Activated CD4-positive, alpha-beta T cell treated with anti-CD3 and anti-CD28 coated beads for 1 hour (primary cell): ENCODE measurements at regions not wholly inside any gene's neighbourhood (a gene's known extent, or its start where the extent isn't known, plus 50 kb on each side); places are given as distances from the start of the nearest gene placed in this dataset.
"Not testable (repeated sequence)": the region's sequence is repeated elsewhere in the genome, so short reads cannot be mapped to it uniquely, and the experiment has no call there.

Experiments used
- DNase-seq: peaks from one replicate; pipeline ENCODE4 v3.0.0-alpha.2; 2020

DNA sequence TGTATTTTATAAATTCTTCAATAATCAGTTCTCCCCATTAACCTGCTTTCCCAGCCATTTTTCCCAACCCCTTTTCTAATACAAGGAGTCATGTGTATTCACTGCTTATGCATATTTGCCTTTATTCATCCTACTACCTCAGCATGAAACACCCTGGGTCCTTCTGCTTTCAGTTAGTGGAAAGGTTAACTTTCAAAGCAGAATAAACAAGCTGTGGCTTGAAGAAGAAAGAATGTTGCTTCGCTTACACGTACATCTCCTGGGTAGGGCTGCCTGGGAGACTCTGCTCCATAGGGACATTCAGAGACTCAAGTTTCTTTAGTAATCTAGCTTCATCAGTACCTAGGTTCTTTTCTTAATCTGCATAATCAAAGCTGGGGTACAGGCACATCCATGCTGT lies 567.8 kb upstream of the SLC10A2 start:
- DNase-seq = no peak

DNA sequence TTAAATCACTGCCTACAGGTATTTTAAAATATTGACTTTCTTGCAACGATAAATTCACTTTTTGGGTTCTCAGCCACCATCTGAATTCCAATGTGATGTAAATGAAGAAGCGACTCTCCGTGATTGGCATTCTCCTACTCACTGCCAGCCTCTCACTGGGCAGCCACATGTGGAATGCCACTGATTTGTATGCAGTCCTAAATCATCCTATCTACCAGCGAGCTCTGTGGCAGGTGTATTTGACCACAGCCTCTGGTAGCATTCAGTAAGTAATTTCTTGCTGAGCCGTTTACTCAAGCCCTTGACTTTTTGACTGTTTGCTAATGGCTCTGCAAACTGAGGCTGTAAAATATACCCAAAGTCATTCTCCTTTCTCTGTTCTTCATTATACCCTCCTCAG lies 559.0 kb upstream of the SLC10A2 start:
- no peak for DNase-seq

DNA sequence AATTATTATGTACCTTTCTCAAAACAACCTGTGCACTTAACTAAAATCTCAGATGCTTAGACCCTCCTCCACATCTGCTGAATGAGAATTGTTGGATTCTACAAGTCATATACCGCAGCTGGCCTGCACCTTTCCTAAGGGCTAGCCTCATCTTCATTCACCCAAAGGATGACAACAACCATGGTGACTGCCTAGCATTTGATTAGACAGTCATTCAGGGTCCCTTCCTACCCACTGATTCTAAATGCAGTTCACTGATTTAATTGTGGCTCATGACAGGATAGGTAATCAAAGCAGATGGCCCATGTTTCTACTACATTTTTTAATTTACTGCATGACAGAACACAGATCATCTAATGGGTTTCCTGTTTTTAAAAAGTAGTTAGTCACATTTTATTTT lies 551.9 kb upstream of the SLC10A2 start:
- no peak for DNase-seq

DNA sequence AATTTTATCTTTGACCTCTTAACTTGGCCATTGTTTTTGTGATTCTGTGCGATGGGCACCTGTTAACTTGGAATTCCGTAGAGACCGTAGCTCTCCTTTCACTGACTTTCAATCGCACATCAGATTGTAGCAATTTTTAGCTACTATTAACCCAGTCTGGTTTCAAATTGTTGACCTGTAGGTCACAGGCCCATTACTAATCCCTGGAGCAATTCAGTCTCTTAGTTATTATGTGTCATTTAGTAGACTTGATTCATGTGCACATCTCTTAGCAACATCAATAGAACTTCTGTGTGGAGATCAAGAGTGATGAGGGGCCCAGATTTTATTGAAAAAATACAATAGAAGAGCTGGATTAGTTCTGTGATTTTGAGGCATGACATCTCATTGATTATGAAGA lies 549.6 kb upstream of the SLC10A2 start:
- DNase-seq = no peak

DNA sequence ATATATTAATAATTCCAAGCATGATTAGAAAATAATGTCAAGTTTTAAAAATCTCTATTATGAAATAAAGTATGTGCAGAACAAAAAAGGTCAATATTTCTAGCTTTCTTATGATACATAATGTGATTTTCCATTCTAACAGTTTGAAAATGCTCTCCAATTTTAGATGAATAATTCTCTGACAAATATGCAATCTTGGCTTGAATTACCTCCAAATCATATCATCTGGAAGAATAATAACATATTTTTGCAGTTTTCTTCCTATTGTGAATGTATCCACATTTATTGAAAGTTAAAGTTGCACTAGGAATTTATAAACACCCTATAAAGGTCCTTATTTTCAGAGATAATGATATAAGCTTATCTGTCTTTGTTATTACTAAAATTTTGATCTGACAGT lies 548.5 kb upstream of the SLC10A2 start:
- DNase-seq = no peak

DNA sequence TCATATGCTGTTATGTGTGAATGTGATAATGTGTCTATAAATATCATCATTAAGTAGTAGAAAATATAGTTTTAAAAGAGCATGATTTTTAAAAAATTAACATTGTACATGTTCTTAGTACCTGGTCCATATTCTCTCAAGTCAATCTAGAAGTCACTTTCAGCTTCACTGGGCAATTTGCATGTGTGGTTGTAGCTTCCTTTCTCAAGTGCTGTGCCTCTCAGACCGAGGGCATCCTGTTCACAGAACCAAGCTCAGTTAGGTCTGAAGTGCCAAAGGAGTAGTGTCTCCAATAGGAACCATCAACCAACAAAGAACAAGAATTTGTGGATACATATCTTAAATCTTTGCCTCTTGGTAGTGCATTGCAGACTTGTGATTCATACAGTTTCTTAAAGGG lies 541.8 kb upstream of the SLC10A2 start:
- DNase-seq = no peak

DNA sequence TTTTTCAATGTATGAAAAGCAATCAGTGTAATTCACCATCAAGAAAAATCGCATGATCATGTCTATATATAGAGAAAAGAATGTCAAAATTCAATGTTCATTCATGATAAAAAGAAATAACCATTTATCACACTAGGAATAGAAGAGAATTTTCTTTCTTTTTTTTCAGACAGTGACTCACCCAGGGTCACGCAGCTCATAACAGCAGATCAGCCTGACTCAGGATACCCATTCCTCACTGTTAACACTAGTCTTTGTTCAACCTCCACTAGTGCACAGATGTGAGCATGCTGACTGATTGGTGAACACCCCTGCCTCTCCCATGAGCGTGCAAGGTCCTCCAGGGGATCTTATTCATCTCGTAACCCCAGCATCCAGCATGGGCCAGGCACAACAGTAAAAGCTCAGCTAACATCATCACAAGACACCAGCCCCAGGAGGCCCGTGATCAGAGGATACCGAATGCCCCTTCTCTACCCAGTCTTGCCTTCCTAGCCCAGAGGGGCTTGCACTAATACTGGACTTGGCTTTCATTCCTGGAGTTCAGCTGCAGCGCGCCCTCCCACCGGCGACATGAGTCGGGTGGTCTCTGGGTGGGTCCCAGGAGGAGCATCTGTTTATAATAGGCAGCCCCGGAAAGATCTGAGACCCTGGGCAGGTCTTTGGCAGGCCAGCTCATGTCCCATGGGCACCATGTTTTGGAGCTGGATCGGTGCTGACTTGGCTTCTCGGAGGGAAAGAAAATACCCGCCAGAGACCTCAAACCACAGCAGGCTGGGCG lies 539.5 kb upstream of the SLC10A2 start:
- DNase-seq = no peak

DNA sequence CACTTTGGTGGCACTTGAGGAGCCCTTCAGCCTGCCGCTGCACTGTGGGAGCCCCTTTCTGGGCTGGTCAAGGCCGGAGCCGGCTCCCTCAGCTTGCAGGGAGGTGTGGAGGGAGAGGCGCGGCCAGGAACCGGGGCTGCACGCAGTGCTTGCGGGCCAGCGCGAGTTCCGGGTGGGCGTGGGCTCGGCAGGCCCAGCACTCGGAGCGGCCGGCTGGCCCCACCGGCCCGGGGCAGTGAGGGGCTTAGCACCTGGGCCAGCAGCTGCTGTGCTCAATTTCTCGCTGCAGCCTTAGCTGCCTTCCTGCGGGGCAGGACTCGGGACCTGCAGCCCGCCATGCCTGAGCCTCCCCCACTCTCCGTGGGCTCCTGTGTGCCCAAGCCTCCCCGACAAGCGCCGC lies 533.7 kb upstream of the SLC10A2 start:
- not testable (repeated sequence) for DNase-seq

DNA sequence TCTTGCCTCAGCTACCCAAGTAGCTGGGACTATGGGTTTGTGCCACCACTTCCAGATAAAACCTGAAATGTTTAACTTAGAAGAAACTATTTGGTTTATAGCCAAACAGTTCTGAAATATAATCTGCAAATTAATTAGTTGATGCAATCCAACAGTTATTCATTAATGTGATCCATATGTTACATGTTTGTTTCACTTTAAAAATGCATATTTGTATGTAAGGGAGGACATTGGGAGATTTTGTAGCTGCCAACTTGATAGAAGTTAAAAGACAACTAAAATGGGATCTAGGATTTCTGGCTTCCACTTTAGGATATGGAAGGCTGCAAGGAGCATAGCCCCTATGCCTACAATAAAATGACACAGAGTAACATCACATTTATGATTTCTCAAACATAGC lies 532.5 kb upstream of the SLC10A2 start:
- no peak for DNase-seq

DNA sequence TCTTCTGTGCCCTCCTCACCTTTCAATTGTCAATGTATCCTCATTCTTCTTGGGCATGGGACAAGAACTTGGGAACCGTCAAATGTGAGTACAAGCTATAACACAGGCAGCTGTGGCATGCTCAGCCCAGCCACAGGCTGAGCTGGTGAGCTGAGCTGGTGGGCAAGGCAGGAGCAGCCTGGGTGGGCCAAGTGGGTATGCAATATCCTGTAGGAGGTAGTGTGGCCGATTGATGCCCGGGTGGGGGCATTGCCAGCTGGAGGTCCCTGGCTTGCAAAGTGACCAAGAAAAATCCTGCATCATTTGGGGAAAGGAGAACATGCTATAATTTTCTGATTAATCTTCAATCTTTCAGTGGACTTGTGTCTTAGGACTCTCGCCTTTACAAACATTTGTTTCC lies 507.2 kb upstream of the SLC10A2 start:
- no peak for DNase-seq

DNA sequence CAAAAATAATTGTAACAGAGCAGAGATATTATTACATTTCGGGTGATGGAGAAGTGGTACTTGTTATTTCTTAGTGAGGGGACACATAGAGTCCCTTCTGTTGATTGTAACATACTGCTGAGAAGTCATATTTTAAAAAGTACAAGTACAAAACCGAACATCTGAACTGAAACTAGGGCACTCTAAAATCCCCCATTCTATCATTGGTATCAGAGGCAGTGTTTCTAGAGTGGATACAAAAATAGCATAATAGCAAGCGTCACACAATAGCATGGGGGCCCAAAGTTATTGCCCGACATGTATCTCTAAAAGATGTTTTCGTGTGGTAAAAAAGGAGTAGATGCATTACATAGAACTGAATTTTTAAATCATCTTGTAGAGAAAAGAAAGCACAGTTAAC lies 502.1 kb upstream of the SLC10A2 start:
- no peak for DNase-seq

DNA sequence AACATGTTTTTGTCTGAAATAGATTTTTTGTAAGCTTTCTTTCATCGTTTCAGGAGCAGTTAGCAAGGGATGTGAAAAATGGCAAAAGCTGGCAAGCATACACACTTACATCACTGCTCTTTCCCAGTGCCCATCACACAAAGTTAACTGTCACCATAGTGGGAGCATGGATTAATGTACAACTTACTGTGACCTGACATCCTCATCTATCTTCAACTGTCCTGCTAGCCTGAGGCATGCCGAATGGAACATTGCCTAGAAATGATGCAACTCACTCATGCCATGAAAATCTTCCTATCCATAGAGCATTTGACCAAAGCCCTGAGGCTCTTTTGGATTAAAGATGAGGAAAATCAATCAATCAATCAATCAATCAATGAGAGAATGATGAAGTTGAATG lies 491.7 kb upstream of the SLC10A2 start:
- DNase-seq = no peak

DNA sequence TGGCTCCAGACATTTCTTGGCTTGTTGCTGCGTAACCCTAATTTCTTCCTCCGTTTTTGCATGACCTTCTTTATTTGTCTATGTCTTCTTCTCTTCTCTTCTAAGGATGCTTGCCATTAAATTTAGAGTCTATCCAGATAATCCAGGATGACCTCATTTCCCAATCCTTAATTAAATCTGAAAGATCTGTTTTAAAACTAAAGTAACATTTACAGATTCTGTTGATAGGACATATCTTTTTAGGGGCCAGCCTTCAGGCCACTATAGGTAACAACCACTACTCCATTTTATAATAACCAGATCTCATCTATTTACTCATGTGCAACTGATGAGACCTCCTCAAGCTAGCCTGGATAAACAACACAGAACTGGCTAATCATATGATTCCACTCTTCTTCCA lies 490.5 kb upstream of the SLC10A2 start:
- no peak for DNase-seq

DNA sequence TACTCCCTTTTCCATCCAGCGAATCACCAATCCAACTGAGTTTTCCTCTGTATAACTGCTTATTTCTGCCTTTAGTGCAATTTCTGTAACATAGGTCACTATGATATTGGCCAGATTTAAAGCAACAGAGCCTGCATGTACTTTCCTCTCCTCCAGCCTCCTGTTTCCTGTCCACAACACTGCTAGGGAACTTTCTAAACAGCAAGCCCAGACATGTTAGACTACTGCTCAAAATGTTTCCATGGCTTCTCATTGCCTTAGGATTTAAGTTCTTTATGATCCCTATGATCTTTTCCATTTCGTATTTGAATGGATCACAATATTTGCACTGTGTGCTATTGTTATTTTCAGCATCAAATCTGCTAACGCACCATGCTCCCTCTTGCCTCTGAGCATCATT lies 481.7 kb upstream of the SLC10A2 start:
- no peak for DNase-seq

DNA sequence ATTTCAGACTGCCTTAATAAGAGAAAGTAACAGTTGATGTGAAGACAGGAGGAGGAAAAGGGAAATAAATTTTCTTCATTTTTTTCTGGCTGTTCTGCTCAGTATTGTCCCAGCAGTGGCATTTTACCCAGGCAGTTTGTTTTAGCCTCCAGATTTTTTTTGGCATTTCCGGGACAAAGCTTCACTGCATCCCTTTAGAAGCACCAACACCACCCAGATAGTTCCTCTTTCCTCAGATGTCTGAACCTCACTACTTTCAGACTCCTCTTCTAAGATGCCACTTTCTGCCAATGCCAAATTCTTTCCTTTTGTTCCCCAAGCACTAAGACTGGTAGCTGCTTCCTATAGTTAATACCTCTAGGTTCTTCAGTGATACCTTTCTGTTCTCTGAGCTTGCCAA lies 480.1 kb upstream of the SLC10A2 start:
- DNase-seq = no peak

DNA sequence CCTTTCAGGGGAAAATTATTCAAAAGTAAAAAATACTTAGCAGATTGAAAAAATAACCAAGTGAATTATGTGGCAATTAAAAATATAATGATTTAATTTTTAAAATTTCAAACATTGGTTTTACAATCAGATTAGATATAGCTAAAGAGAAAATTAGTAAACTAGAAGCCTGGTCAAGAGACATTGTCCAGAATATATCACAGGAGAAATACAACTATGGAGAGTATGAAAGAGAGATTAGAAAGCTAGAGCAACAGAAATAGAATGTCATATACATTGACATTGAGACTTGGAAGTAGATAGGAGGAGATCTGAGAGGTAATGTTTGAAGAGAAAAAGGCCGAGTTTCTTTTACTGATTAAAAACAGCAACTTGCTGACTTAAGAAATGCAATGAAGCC lies 476.4 kb upstream of the SLC10A2 start:
- DNase-seq = no peak

DNA sequence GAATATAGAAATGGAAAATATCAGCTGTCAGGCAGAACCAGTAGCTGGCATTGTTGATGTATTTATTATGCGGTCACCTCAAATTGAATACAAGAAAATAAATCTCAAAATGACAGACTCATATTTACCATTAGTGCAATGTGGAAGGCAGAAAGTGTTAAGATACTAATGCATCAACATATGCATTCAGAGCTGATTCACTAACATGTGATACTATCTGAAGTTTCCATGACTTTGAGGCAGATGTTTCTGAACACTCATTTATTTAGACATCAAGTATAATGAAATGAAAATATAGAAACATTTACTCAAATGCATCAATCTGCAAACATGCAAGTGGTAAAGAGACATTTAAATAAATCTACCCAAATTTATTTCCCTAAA lies 474.2 kb upstream of the SLC10A2 start:
- DNase-seq = no peak

DNA sequence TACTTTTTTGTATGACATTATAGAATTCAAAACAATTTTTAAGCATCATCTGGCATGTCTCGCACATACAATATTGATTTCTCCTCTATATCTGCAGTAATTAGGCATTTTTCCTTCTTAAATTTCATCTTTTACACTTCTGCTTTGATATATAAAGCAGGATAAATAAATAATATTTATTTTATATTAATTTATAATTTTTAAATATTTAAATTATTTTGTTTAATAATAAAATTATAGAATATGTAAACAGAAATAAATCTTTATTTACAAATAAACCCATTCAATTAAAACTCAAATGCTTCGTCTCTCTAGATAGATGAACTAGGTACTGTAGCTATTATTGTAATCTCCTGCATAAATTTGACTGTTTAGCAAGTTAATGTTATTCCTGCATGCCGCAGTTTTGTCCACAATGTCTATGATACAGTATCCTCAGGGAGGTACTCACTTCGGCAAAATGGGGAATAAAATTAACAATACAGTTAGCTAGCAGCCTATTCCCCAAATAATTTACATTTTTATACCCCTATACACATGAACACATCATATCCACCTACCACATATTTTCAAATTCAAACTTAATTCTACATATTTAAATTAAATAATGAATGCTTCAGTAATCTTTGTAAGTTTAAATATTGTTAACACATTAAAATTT lies 473.6 kb upstream of the SLC10A2 start:
- no peak for DNase-seq

DNA sequence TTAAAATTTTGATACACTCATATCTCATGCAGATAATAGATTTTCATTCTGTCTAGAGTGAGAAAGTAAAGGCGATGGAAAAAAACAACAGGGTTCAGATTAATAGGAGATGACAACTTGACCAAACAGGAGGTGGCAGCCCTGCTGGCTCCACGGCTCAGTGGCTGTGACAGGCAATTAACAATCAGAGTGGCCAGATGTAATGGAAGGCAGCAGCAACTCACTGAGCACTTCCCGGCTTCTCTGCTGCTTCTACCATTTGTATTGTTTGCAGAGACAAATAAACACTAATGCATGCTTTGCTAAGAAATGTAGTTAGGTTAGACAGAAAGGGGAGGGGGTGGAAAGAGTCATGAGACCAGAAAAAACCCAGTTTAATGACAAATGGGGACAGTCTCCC lies 473.0 kb upstream of the SLC10A2 start:
- DNase-seq = no peak

DNA sequence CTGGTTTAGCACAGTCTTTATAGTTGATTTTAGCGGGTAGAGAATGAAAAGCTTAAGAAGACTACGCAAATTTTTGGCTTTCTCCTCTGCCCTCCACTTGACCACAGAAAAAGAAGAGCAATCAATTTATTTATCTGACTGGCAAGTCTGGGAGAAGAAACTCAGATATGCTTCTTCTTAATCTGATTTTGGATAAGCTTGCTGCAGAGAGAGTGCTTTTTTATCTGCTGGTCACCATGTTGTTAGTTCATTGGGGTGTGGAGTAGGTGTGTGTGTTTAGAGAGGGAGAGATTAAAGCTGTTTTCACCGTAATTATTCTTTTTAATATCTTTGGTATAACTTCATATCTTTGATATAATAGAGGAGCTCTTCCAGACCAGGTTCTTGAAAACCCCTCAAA lies 471.4 kb upstream of the SLC10A2 start:
- DNase-seq = no peak

DNA sequence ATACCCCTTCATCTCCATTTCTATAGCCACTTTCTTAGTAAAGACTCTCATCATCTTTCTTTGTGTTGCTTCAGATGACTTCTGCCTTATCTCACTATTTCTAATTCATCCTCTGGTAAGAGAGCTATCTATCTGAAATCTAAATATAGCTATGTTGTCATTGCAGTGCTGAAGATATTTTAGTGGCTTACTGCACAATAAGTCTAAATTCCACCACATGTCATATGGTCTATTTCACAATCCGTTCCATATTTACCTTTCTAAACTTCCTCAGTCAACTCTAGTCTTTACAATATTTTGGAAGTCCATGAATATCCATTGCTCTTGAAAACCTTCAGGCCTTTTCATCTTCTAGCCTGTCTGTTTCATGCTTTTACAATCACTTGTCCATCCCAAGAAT lies 465.1 kb upstream of the SLC10A2 start:
- no peak for DNase-seq

DNA sequence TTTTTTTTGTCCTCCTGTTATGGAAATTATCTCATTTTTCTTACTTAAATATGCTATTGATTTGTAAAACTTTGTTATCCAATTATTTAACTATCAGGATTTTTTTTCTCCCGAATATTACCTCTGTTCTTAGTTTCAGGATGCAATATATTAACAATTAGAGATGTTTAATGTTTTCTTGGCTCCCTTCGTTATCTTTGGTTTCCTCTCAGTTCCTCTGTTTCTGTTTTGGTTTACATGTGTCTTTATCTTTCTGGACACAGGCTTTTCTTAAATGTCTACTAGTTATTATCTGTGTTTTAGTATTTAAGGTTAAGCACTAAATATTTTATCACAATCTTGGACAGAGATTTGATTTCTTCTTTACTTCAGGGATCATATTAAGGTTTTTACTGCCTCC lies 462.2 kb upstream of the SLC10A2 start:
- no peak for DNase-seq

DNA sequence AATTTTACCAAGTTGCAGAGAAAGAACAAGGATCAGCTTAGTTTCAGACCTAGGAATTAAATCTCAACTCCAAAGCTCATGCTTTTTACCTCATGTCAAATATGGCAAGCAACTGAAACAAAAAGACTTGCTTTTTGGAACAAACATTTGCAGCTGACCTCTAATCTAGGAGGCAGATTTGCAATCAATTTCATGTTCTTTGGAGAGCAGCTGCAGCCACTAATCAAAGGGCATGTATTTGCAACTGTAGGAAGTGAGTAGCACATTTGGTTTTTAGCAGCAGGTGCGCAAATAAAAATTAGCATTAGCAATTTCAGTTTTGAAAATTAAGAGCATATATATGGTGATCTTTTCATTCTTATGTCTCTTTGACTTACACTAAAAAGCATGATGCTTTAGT lies 459.3 kb upstream of the SLC10A2 start:
- DNase-seq = no peak

DNA sequence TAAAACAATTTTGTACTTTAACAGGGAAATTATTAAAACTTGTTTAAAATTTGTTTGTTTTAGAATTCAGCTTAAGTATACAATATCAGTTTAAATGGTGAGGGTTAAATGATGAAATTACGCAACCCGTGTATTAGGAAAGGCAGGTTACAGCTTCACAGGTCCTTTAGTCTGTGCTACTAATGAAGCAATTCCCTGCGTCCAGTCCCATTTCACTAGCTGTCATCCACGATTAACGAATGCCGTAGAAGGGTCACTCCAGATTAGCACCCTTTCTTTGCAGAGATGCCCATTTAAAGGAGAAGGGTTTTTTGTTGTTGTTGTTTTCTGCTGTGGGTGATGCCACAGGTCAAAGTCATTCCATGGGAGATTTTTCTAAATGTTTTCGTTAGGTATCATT lies 457.6 kb upstream of the SLC10A2 start:
- DNase-seq = no peak

DNA sequence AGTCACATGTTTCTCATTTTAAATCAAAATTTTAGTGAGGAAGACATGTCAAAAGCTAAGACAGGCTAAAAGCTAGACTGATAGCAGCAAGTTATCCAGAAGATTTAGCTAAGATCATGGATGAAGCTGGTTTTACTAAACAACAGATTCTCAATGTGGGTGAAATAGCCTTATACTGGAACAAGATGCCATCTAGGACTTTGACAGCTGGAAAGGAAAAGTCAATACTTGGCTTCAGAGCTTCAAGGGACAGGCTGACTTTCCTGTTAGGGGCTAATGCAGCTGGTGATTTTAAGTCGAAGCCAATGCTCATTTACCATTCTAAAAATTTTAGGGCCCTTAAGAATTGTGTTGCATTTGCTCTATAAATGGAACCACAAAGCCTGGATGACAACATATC lies 455.3 kb upstream of the SLC10A2 start:
- no peak for DNase-seq
